ENCODE measurements at regions not wholly inside any gene's neighbourhood (a gene's known extent, or its start where the extent isn't known, plus 50 kb on each side); places are given as distances from the start of the nearest gene placed in this dataset.

DNA sequence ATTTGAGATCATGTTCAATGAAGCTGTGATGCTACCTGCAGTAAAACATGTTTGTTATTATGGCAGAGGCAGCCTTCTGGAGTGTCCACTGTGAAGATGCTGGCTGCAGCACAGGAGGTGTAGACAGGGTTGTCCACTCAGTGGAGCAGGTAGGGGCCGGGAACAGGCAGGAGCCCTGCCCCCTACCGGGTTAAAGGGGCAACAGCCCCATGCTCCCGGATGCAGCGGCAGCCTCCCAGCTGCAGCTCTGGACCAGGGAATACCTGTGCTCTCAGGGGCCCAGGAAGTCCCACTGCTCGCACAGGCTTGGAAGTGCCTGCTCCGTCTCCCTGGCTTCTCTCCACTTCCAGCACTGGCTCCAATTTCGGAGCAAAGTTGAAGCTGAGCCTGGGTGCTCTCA is 401.6 kb downstream of the FOXG1 start:
- no peak for TF ChIP-seq POLR2A (IDR thresholded peaks at IDR 0.05; ENCODE audit: low read length)
- TF ChIP-seq GATA1 (IDR thresholded peaks at IDR 0.05; ENCODE audit: low read depth, low read length): no peak
